Astrocyte (in vitro differentiated cells and primary cell): ENCODE measurements at regions not wholly inside any gene's neighbourhood (a gene's known extent, or its start where the extent isn't known, plus 50 kb on each side); places are given as distances from the start of the nearest gene placed in this dataset.
A peak's percentile ranks its signal among the peaks of the same experiment; 100 is the strongest.

Experiments
- DNase-seq: peaks from one replicate; pipeline ENCODE4 v3.0.0-alpha.2; 2010; ENCODE audit warnings: low read depth
- FAIRE-seq: peaks from 2 replicates; lab custom pipeline; 2011; peaks lifted over from hg19 to GRCh38; lab: Jason Lieb, UNC
- H2AFZ ChIP-seq: 2 replicates; pipeline ENCODE4 v1.6.0; 2012; ENCODE audit warnings: low read depth, low read length, inconsistent platforms
- H3K27ac ChIP-seq: 2 replicates; pipeline ENCODE4 v1.5.1; 2011; ENCODE audit warnings: low read depth, low read length, inconsistent platforms
- H3K27me3 ChIP-seq: 2 replicates; pipeline ENCODE4 v1.6.0; 2011; ENCODE audit warnings: low read length, inconsistent platforms; ENCODE audit not compliant: insufficient read depth
- H3K36me3 ChIP-seq: 2 replicates; pipeline ENCODE4 v1.5.1; 2011; ENCODE audit warnings: low read length, inconsistent platforms; ENCODE audit not compliant: insufficient read depth
- H3K4me1 ChIP-seq: 2 replicates; pipeline ENCODE4 v1.5.1; 2011; ENCODE audit warnings: low read length, inconsistent platforms; ENCODE audit not compliant: insufficient read depth
- H3K4me2 ChIP-seq: 2 replicates; pipeline ENCODE4 v1.6.0; 2012; ENCODE audit warnings: low read length, inconsistent platforms
- H3K4me3 ChIP-seq: 2 replicates; pipeline ENCODE4 v1.5.1; 2011; ENCODE audit warnings: low read depth, mild to moderate bottlenecking, low read length, inconsistent platforms; ENCODE audit not compliant: insufficient read depth
- H3K79me2 ChIP-seq: 2 replicates; pipeline ENCODE4 v1.6.0; 2012; ENCODE audit warnings: mild to moderate bottlenecking, low read length, inconsistent platforms; ENCODE audit not compliant: insufficient read depth
- H3K9ac ChIP-seq: 2 replicates; pipeline ENCODE4 v1.6.0; 2012; ENCODE audit warnings: mild to moderate bottlenecking, low read length, inconsistent platforms
- H3K9me3 ChIP-seq: 2 replicates; pipeline ENCODE4 v1.5.1; 2012; ENCODE audit warnings: low read depth, mild to moderate bottlenecking, low read length, inconsistent platforms; ENCODE audit not compliant: insufficient read depth
- H4K20me1 ChIP-seq: 2 replicates; pipeline ENCODE4 v1.6.0; 2012; ENCODE audit warnings: low read length, inconsistent platforms; ENCODE audit not compliant: insufficient read depth
- H3K27ac Mint-ChIP-seq: one replicate; pipeline ENCODE4 v1.8.0; 2021; ENCODE audit warnings: mild to moderate bottlenecking, mixed read lengths; ENCODE audit not compliant: unreplicated experiment
- H3K27me3 Mint-ChIP-seq: one replicate; pipeline ENCODE4 v1.8.0; 2021; ENCODE audit warnings: low read depth, mixed read lengths; ENCODE audit not compliant: unreplicated experiment
- H3K36me3 Mint-ChIP-seq: one replicate; pipeline ENCODE4 v1.8.0; 2021; ENCODE audit warnings: low read depth, mixed read lengths; ENCODE audit not compliant: unreplicated experiment
- H3K4me1 Mint-ChIP-seq: one replicate; pipeline ENCODE4 v1.8.0; 2021; ENCODE audit warnings: low read depth, mixed read lengths; ENCODE audit not compliant: unreplicated experiment
- H3K4me3 Mint-ChIP-seq: one replicate; pipeline ENCODE4 v1.8.0; 2021; ENCODE audit warnings: mild to moderate bottlenecking, moderate library complexity, mixed read lengths; ENCODE audit not compliant: unreplicated experiment
- H3K9me3 Mint-ChIP-seq: one replicate; pipeline ENCODE4 v1.8.0; 2021; ENCODE audit warnings: mild to moderate bottlenecking, mixed read lengths; ENCODE audit not compliant: unreplicated experiment
- CTCF ChIP-seq: IDR thresholded peaks from 2 replicates; pipeline ENCODE4 v1.5.1; 2011; ENCODE audit warnings: low read depth, mild to moderate bottlenecking, inconsistent platforms, low read length, moderate library complexity; ENCODE audit not compliant: insufficient read depth
- EZH2 ChIP-seq: IDR thresholded peaks from 2 replicates; pipeline ENCODE4 v1.6.1; 2012; ENCODE audit warnings: mild to moderate bottlenecking, low read length, inconsistent platforms; ENCODE audit not compliant: insufficient read depth

DNA sequence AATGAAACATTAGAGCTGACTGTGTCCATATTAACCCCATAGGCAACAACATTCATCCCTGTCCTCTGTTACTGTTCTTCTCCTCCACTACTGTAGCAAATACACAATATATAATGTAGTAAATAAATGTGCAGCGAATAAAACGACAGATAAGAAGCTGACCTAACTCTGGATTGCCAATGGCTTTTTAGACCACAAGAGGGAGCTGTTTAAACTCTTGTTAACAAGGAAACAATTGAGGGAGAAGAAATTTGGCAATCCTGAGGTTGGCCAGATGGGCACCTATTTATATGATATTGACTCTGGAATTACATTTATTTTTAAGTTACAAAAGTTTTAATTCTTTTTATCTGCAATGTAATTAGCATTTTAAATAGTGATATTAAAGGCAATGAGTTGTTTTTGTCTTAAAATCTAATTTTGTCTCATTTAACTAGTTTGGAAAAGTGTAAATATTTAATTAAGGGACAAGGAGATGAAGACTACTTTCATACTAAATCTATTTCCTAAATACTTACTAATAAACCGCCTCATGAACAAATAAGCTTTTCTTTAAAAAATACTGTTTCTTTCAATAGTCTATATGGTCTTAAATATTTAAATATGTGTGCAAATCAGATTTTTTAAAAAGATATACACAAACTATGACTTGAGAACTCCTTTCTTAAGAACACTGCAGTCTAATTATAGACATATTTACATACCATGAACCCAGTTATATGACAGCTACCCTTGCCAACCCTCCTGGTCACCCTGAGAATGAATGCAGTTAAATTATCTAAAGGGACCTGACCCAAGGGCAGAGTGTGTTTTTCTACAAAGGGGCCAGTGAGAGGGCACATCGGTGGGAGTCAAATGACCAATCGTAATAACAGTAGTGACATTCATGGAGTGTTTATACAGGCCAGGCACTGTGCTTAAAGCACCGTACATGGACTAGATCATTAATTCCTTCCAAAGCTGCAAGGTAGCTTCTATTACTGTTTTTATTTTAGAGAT lies 52.9 kb upstream of the HPF1 start:
- H4K20me1 ChIP-seq, result no peaks in the 10 kb centered on the region
- FAIRE-seq, result no peak

GRCh38 chr4:169807934-169808509 lies 50.3 kb upstream of the HPF1 start:
- no peak overlapping the region for H3K4me3 ChIP-seq
- H3K9me3 ChIP-seq, result peaks cover 3% of the 10 kb centered on the region
- no peaks in the 10 kb centered on the region for H3K4me1 ChIP-seq
- Mint-ChIP-seq H3K9me3 (peaks cover 2% of the 10 kb centered on the region), H3K27me3 (peaks cover 4% of the 10 kb centered on the region), H3K27ac (no peak overlapping the region), H3K4me3 (no peak overlapping the region), H3K4me1 (peaks cover 7% of the 10 kb centered on the region), H3K36me3 (no peaks in the 10 kb centered on the region)
- H3K27ac ChIP-seq, result no peak overlapping the region
- H4K20me1 ChIP-seq, result no peaks in the 10 kb centered on the region
- no peaks in the 10 kb centered on the region for H3K79me2 ChIP-seq
- no peak for DNase-seq
- H3K36me3 ChIP-seq, result no peaks in the 10 kb centered on the region
- no peak overlapping the region for H3K4me2 ChIP-seq
- TF ChIP-seq CTCF, result no peak
- no peak for TF ChIP-seq EZH2
- H3K9ac ChIP-seq, result no peak overlapping the region
- peaks cover 3% of the 10 kb centered on the region for H3K27me3 ChIP-seq
- H2AFZ ChIP-seq, result no peak overlapping the region
- FAIRE-seq, result no peak

More for the DNA sequence above, 52.9 kb upstream of the HPF1 start:
- Mint-ChIP-seq H3K4me1 (peaks cover 14% of the 10 kb centered on the region), H3K36me3 (no peaks in the 10 kb centered on the region), H3K27me3 (peaks cover 4% of the 10 kb centered on the region), H3K27ac (no peak overlapping the region), H3K4me3 (no peak overlapping the region), H3K9me3 (no peaks in the 10 kb centered on the region)
- H3K4me1 ChIP-seq, result no peaks in the 10 kb centered on the region
- peaks cover 3% of the 10 kb centered on the region for H3K9me3 ChIP-seq
- H3K36me3 ChIP-seq, result no peaks in the 10 kb centered on the region
- no peak overlapping the region for H3K9ac ChIP-seq
- H3K27me3 ChIP-seq, result peaks cover 3% of the 10 kb centered on the region
- H3K27ac ChIP-seq, result no peak overlapping the region
- no peak overlapping the region for H3K4me2 ChIP-seq
- no peak for TF ChIP-seq EZH2
- peak; percentile 94 for TF ChIP-seq CTCF
- H2AFZ ChIP-seq, result no peak overlapping the region
- no peaks in the 10 kb centered on the region for H3K79me2 ChIP-seq
- no peak overlapping the region for H3K4me3 ChIP-seq
- DNase-seq, result peak; percentile 64
